Right cardiac atrium (tissue), 5 donors: ENCODE measurements at regions not wholly inside any gene's neighbourhood (a gene's known extent, or its start where the extent isn't known, plus 50 kb on each side); places are given as distances from the start of the nearest gene placed in this dataset.

Experiments
- ATAC-seq, 2 donors: fragments of 200-7000 bp; cut with Tn5 transposase; one replicate each; pipeline versions ENCODE4 v1.8.0 to v1.9.1; 2020; ENCODE audit warnings: moderate library complexity in 2 of 2, mild to moderate bottlenecking in 1 of 2
- DNase-seq, 3 donors: peaks; one replicate each; pipeline ENCODE4 v3.0.0-alpha.2; 2020
- H3K27ac ChIP-seq: one replicate; pipeline ENCODE4 v1.5.1; 2013; ENCODE audit warnings: mild to moderate bottlenecking, low read length, control low read depth, moderate library complexity
- H3K27me3 ChIP-seq: one replicate; pipeline ENCODE4 v1.6.1; 2013; ENCODE audit not compliant: control insufficient read depth, insufficient read depth
- H3K4me1 ChIP-seq: one replicate; pipeline ENCODE4 v1.6.1; 2013; ENCODE audit warnings: low read length; ENCODE audit not compliant: control insufficient read depth, insufficient read depth
- H3K4me3 ChIP-seq: one replicate; pipeline ENCODE4 v1.5.1; 2013; ENCODE audit warnings: low read length, control low read depth
- H3K9me3 ChIP-seq: one replicate; pipeline ENCODE4 v1.6.1; 2013; ENCODE audit warnings: low read length; ENCODE audit not compliant: control insufficient read depth
- WGBS: extraction: QIAGEN DNeasy Blood & Tissue Kit; methylation state at CpG from one replicate; pipeline ENCODE4 v1.1.7; 2013; 5-methylcytosine and 5-hydroxymethylcytosine counted together
- intact Hi-C, 4 donors: fragments of 100-400 bp; cut with DNase I; formaldehyde crosslinking; loops; one replicate each; pipeline versions ENCODE4 v1.11.0 to v1.14.0; 2022 to 2023
- donor health status: healthy with polysubstance abuse.
- donor health status: DM: no; HTN: yes; CAD: no.
- donor health status: DM: no; HTN: no; CAD: no.
- donor health status: DM: no; HTN: yes; CAD: no; lungs with severe emphysema.
- donor health status: DM: yes; HTN: yes; CAD: no.

GRCh38 chr5:27336817-27337216, 298.4 kb upstream of the CDH9 start:
- ATAC-seq (no peak), DNase-seq (no peak)
- Histone ChIP-seq H3K4me3 (no peak overlapping the region), H3K27ac (no peak overlapping the region), H3K4me1 (no peaks in the 10 kb centered on the region), H3K9me3 (no peaks in the 10 kb centered on the region), H3K27me3 (no peaks in the 10 kb centered on the region)
- 47% methylated on average over 1 of the region's 1 CpG for WGBS
- intact Hi-C loops: no loop called here

- Histone ChIP-seq H3K4me3 (no peak overlapping the region), H3K27ac (no peak overlapping the region), H3K9me3 (peaks cover 2% of the 10 kb centered on the region), H3K27me3 (no peaks in the 10 kb centered on the region), H3K4me1 (no peaks in the 10 kb centered on the region)
- ATAC-seq: no peak
- no peak for DNase-seq
- intact Hi-C loops: no loop called here
- 80% methylated on average over 4 of the region's 4 CpGs for WGBS
Measured at GRCh38 chr5:27328480-27328879, 290.1 kb upstream of the CDH9 start.

GRCh38 chr5:27325513-27325912, 287.1 kb upstream of the CDH9 start:
- intact Hi-C loops: no loop called here
- no peaks in the 10 kb centered on the region for H3K4me1 ChIP-seq
- H3K27ac ChIP-seq: no peak overlapping the region
- ATAC-seq (no peak), DNase-seq (no peak)
- no peak overlapping the region for H3K4me3 ChIP-seq
- no peaks in the 10 kb centered on the region for H3K27me3 ChIP-seq
- H3K9me3 ChIP-seq: peaks cover 2% of the 10 kb centered on the region

GRCh38 chr5:27318701-27319100, 280.3 kb upstream of the CDH9 start:
- no peak overlapping the region for H3K4me3 ChIP-seq
- ATAC-seq: no peak

GRCh38 chr5:27316271-27316650, 277.9 kb upstream of the CDH9 start:
- no peak for DNase-seq

More at GRCh38 chr5:27318701-27319100, 280.3 kb upstream of the CDH9 start:
- DNase-seq: no peak
- Histone ChIP-seq H3K27ac (no peak overlapping the region), H3K9me3 (no peaks in the 10 kb centered on the region), H3K27me3 (no peaks in the 10 kb centered on the region), H3K4me1 (no peaks in the 10 kb centered on the region)
- intact Hi-C loops: no loop called here
- WGBS: 91% methylated on average over 4 of the region's 4 CpGs

GRCh38 chr5:27315363-27316270, 277.2 kb upstream of the CDH9 start:
- WGBS: 28% methylated on average over 7 of the region's 7 CpGs
- intact Hi-C loops: no loop called here
- Histone ChIP-seq H3K27me3 (no peaks in the 10 kb centered on the region), H3K9me3 (peaks cover 2% of the 10 kb centered on the region), H3K4me3 (no peak overlapping the region), H3K4me1 (no peaks in the 10 kb centered on the region), H3K27ac (no peak overlapping the region)
- ATAC-seq (no peak), DNase-seq (peak in 1 of 3 donors; percentile 24)

More at GRCh38 chr5:27316271-27316650, 277.9 kb upstream of the CDH9 start:
- WGBS: 24% methylated on average over 2 of the region's 2 CpGs
- no peak overlapping the region for H3K4me3 ChIP-seq
- H3K27ac ChIP-seq: no peak overlapping the region
- H3K27me3 ChIP-seq: no peaks in the 10 kb centered on the region
- ATAC-seq: no peak
- no peaks in the 10 kb centered on the region for H3K9me3 ChIP-seq
- intact Hi-C loops: no loop called here
- no peaks in the 10 kb centered on the region for H3K4me1 ChIP-seq

GRCh38 chr5:27313549-27313948, 275.2 kb upstream of the CDH9 start:
- intact Hi-C loops: no loop called here
- Histone ChIP-seq H3K4me3 (no peak overlapping the region), H3K4me1 (no peaks in the 10 kb centered on the region), H3K9me3 (peaks cover 2% of the 10 kb centered on the region), H3K27me3 (no peaks in the 10 kb centered on the region), H3K27ac (no peak overlapping the region)
- ATAC-seq (no peak), DNase-seq (no peak)
- WGBS: 51% methylated on average over 4 of the region's 4 CpGs

GRCh38 chr5:27312291-27312893, 274.0 kb upstream of the CDH9 start:
- H3K4me1 ChIP-seq: no peaks in the 10 kb centered on the region
- H3K9me3 ChIP-seq: peaks cover 2% of the 10 kb centered on the region
- no peaks in the 10 kb centered on the region for H3K27me3 ChIP-seq
- 78% methylated on average over 5 of the region's 5 CpGs for WGBS
- H3K27ac ChIP-seq: no peak overlapping the region
- ATAC-seq: no peak
- intact Hi-C loops: no loop called here
- DNase-seq: no peak
- no peak overlapping the region for H3K4me3 ChIP-seq

- H3K4me1 ChIP-seq: no peaks in the 10 kb centered on the region
- H3K4me3 ChIP-seq: no peak overlapping the region
- DNase-seq: no peak
- H3K27me3 ChIP-seq: no peaks in the 10 kb centered on the region
- intact Hi-C loops: no loop called here
- ATAC-seq: no peak
- peaks cover 2% of the 10 kb centered on the region for H3K9me3 ChIP-seq
- no peak overlapping the region for H3K27ac ChIP-seq
- WGBS: 43% methylated on average over 1 of the region's 1 CpG
Measured at GRCh38 chr5:27311544-27311943, 273.2 kb upstream of the CDH9 start.

GRCh38 chr5:27308153-27308552, 269.8 kb upstream of the CDH9 start:
- intact Hi-C loops: no loop called here
- no peaks in the 10 kb centered on the region for H3K4me1 ChIP-seq
- no peak overlapping the region for H3K4me3 ChIP-seq
- DNase-seq: no peak
- no peak overlapping the region for H3K27ac ChIP-seq
- peaks cover 2% of the 10 kb centered on the region for H3K9me3 ChIP-seq
- ATAC-seq: no peak
- H3K27me3 ChIP-seq: no peaks in the 10 kb centered on the region
- WGBS: 85% methylated on average over 4 of the region's 4 CpGs

- Histone ChIP-seq H3K9me3 (peaks cover 5% of the 10 kb centered on the region), H3K4me1 (no peaks in the 10 kb centered on the region), H3K4me3 (no peak overlapping the region), H3K27ac (no peak overlapping the region), H3K27me3 (no peaks in the 10 kb centered on the region)
- intact Hi-C loops: no loop called here
- 74% methylated on average over 1 of the region's 1 CpG for WGBS
- ATAC-seq (no peak), DNase-seq (no peak)
Measured at GRCh38 chr5:27290172-27290571, 251.8 kb upstream of the CDH9 start.
